ENCODE measurements at regions not wholly inside any gene's neighbourhood (a gene's known extent, or its start where the extent isn't known, plus 50 kb on each side); places are given as distances from the start of the nearest gene placed in this dataset.

DNA sequence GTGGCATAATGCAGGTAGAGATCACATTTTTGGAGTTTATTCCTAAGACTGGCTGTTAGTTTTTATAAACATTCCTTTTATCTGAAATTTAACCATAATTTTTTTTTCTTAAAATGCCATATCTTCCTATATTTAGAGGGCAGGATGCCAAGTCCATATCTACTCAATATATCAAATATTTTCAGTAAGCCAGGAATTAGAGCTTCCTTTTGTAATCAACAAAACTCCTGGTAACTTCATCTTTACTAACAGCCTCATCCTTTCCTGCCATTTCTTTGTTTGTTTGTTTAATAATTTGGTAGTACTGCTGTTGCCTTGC lies 136.3 kb downstream of the OLIG3 start:
- no peak for TF ChIP-seq EZH2 (IDR thresholded peaks at IDR 0.05)
- no peak for TF ChIP-seq POLR2AphosphoS5 (IDR thresholded peaks at IDR 0.05; ENCODE audit: borderline replicate concordance, low read depth, low read length)
